Coronary artery (tissue), 2 donors: ENCODE measurements at regions not wholly inside any gene's neighbourhood (a gene's known extent, or its start where the extent isn't known, plus 50 kb on each side); places are given as distances from the start of the nearest gene placed in this dataset.

Experiments
- DNase-seq: peaks from one replicate; pipeline ENCODE4 v3.0.0-alpha.2; 2017; ENCODE audit warnings: low spot score
- H3K27ac ChIP-seq, 2 donors: fragments of 200-600 bp; sonication (generic); one replicate each; pipeline ENCODE4 v1.5.1; 2016 to 2019
- H3K4me3 ChIP-seq: fragments of 200-600 bp; sonication (generic); 2 replicates; pipeline ENCODE4 v1.5.1; 2016; ENCODE audit warnings: mild to moderate bottlenecking, moderate library complexity
- TF ChIP-seq, protein P1 (sequence below): fragments of 200-600 bp; sonication (generic); IDR thresholded peaks from one replicate; pipeline ENCODE4 v1.5.1; 2019; ENCODE audit warnings: antibody characterized with exemption

GRCh38 chr12:105945880-105946279 is 192.9 kb downstream of the NUAK1 start:
- H3K4me3 ChIP-seq, result no peak overlapping the region
- TF ChIP-seq, protein P1, sequence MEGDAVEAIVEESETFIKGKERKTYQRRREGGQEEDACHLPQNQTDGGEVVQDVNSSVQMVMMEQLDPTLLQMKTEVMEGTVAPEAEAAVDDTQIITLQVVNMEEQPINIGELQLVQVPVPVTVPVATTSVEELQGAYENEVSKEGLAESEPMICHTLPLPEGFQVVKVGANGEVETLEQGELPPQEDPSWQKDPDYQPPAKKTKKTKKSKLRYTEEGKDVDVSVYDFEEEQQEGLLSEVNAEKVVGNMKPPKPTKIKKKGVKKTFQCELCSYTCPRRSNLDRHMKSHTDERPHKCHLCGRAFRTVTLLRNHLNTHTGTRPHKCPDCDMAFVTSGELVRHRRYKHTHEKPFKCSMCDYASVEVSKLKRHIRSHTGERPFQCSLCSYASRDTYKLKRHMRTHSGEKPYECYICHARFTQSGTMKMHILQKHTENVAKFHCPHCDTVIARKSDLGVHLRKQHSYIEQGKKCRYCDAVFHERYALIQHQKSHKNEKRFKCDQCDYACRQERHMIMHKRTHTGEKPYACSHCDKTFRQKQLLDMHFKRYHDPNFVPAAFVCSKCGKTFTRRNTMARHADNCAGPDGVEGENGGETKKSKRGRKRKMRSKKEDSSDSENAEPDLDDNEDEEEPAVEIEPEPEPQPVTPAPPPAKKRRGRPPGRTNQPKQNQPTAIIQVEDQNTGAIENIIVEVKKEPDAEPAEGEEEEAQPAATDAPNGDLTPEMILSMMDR, result no peak
- no peak overlapping the region for H3K27ac ChIP-seq
- DNase-seq, result peak; percentile 26

DNA sequence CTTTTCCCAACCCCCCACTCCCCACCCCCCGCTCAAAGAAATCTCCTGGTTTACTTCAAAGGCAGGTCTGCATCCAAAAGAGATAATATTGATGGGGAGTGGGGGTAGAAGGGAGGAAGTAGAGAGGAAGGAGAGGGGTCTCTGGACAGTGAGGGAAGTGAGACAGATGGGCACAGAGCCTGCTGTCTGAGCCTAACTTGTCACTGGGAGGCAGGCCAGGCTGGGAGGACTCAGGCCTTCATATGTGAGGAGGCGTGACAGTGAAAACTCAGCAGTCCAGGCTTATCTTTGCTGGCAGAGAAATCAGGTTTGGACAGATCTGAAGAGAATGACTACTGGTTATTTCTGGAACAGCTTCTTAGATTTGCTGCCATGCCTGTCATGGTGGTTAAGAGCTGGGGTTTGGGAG is 192.3 kb downstream of the NUAK1 start:
- Histone ChIP-seq H3K27ac (peak overlapping the region; percentile 75 to 86), H3K4me3 (no peak overlapping the region)
- DNase-seq, result peak; percentile 72
- TF ChIP-seq, protein P1, result no peak

DNA sequence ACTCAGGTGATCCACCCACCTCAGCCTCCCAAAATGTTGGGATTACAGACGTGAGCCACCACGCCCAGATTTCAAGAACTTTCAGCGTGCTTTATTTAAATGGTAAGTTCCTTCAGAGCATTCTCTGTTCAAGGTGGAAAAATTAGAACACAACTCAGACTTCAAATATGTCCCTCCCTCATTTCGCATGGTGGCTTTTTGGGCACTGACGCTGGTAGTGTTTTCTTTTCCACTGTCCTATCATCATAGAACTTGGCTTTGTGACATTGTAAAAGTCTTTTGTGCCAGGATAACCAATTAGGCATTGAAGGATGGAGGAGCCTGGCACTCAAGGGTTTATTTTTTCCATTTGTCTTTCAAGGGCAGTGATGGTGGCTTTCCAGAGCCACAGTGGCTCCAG is 190.8 kb downstream of the NUAK1 start:
- Histone ChIP-seq H3K4me3 (no peak overlapping the region), H3K27ac (peak overlapping the region; percentile 75 to 88)
- DNase-seq, result peak; percentile 74
- TF ChIP-seq, protein P1, result no peak

- TF ChIP-seq, protein P1, result no peak
- Histone ChIP-seq H3K27ac (peak overlapping the region; percentile 75 to 88), H3K4me3 (no peak overlapping the region)
- DNase-seq, result peak; percentile 72
These were observed 190.4 kb downstream of the NUAK1 start for GRCh38 chr12:105948331-105948730.

DNA sequence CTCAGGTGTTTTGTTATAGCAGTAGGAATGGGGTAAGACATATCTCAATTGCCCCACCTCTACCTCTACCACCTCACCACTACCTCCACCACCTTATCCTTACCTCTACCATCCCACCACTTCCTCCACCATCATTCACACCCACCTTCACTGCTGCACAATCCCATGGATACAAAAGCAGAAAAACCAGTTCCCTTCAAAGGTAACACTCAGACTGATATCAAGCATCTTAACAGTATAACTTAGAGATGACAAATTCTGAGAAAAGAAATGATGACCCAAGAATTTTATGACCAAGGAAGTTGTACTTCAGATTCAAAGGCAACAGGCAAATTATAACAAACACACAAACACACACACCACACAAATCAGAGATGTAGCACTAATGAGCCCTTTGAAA is 189.4 kb downstream of the NUAK1 start:
- TF ChIP-seq, protein P1, result no peak
- DNase-seq, result peak; percentile 24
- H3K4me3 ChIP-seq, result no peak overlapping the region
- peak overlapping the region; percentile 75 to 88 for H3K27ac ChIP-seq

DNA sequence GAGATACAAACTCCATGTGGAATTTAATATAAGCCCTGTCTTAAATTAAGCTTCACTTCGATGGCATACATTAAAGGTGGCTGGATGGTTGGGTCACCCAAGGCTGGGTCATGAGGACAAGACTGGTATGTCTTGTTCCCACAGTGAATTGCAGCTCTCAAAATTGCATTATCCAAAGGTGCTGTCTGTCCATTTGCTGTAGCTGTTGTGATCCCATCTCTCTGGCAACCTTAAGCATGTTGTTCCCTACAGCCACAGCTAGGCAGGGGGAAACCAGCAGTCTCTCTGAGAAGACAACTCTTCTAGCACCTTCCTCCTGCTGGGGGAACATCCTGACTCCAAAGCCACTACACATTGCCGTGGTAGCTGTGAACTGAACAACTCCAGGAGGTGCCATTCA is 187.0 kb downstream of the NUAK1 start:
- TF ChIP-seq, protein P1, result no peak
- peak; percentile 46 for DNase-seq
- Histone ChIP-seq H3K4me3 (no peak overlapping the region), H3K27ac (peak overlapping the region in 1 of 2 donors; percentile 6)

DNA sequence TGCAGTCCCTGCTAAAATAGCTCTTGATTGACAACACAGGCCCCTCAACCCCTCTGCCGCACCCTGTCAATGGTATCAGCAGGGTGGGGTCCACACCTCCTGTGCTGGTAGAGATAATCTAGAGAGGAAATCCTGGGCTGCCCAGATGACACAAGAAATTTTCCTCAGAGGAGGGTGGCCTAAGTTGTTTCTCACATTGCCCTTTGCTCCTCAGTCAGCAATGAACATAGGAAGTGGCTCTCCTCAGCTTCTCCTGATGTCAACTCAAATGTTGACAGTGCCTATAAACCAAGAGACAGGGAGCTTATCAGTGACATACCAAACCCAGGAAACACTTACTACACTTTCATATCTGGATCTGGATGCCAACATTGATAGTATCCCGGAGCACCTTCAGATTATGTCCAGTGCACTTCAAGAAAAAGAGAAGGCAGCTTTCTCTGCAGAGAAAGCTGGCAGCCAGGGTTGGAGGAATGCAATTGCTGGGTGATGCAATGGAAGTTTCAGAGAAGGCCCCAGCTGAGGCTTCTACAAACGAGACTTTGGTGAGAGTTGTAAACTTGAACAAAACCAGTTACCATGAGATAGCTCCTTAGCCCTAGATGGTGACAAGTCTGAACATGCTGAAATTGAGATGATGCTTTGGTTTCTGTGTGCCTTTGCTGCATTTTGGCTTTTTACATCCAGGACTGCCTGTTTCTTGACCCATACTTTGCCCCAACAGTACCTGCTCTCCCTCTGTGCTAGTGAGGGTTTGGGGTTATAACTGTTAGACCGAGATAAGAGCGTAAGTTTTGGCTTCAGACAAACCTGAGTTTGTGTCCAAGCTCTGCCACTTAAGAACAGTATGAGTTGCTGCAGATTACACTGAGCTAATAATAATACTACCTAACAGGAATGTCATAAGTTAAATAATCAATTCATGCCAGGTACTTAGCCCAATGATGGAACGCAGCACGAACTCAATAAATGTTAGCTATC is 183.5 kb downstream of the NUAK1 start:
- TF ChIP-seq, protein P1, result no peak
- no peak overlapping the region for H3K4me3 ChIP-seq
- H3K27ac ChIP-seq, result peak overlapping the region; percentile 22 to 71
- DNase-seq, result no peak
